HG03045 (cell line): ENCODE measurements at regions not wholly inside any gene's neighbourhood (a gene's known extent, or its start where the extent isn't known, plus 50 kb on each side); places are given as distances from the start of the nearest gene placed in this dataset.

Experiments
- ATAC-seq: cut with Tn5 transposase; IDR thresholded peaks from one replicate; pipeline ENCODE4 v1.9.1; 2021; ENCODE audit warnings: mild to moderate bottlenecking, moderate library complexity; ENCODE audit not compliant: unreplicated experiment

- ATAC-seq = no peak
Measured at GRCh38 chr7:84258628-84259027, 64.0 kb upstream of the SEMA3A start.

GRCh38 chr7:84256571-84256971 is 62.0 kb upstream of the SEMA3A start:
- ATAC-seq = no peak

DNA sequence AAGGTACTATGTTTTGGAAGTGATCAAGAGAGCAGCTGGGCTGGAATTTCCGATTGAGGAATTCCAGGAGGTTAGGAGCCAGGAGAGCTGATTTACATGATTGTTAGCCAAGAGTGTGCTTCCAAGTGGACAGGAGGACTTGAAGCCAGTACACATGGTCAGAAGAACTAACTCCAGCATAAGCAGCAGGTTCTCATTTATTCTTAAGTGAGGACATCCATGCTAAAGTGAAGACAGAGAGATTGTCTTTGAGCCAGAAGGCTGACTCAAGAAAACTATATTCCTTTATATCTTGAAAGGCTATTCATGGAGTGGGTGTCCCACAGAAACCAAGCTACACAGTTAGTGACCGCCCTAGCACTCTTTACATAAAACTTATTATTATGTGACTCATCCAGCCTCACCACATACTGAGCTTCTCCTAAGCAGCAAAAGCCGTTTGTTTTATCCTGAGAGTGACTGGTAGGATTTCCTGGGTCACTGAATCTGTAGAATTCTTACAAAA is 56.7 kb upstream of the SEMA3A start:
- ATAC-seq = no peak

DNA sequence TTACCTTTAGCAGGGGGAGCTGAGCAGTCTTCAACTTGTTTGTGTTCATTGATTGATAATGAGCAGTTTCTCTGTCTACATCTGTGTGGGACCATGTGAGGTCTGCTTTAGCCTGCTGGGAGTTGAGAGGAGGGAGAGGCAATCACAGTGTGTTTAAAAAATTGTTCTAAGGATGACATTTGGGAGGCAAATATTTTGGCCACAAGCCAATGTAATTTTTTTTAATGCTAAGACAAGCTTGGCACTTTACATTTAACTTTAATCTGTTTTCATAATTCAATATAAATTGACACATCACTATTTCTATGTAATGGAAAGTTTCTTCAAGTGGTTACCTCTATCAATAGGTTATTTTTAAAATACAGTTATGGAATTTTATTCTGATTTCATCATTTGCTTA is 55.9 kb upstream of the SEMA3A start:
- ATAC-seq = no peak

DNA sequence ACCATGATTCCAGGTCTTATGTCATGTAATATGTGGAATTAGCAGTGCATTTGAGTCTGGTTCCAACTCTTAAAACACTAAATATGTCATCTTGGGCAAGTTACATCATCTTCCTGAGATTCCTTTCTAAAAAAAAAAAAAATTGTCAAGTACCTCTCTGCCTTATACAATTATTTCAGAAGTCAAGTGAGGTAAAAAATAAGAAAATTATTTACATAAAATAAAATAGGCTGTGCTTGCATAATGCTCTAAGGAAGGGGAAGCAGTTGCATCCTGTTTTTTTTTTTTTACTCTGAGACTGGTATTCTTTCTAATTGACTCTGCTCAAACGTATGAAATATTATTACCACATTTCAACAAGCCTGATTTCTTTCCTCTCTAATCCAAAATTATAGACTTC is 55.1 kb upstream of the SEMA3A start:
- no peak for ATAC-seq

- ATAC-seq = no peak
Measured at GRCh38 chr7:84248843-84249242, 54.3 kb upstream of the SEMA3A start.

- no peak for ATAC-seq
Measured at GRCh38 chr7:84248267-84248666, 53.7 kb upstream of the SEMA3A start.

GRCh38 chr7:84247591-84247990 is 53.0 kb upstream of the SEMA3A start:
- ATAC-seq = no peak

- ATAC-seq = no peak
Measured at GRCh38 chr7:84245835-84246234, 51.2 kb upstream of the SEMA3A start.
